H9 (cell line): ENCODE measurements at regions not wholly inside any gene's neighbourhood (a gene's known extent, or its start where the extent isn't known, plus 50 kb on each side); places are given as distances from the start of the nearest gene placed in this dataset.

Experiments
- DNase-seq: peaks from one replicate; pipeline ENCODE4 v3.0.0-alpha.2; 2017
- H2AFZ ChIP-seq: one replicate; pipeline ENCODE4 v1.6.1; 2013; ENCODE audit warnings: mild to moderate bottlenecking, low read length, control low read depth, moderate library complexity
- H2AK5ac ChIP-seq: 2 replicates; pipeline ENCODE4 v1.6.1; 2013; ENCODE audit warnings: low read length, control low read depth, mixed read lengths; ENCODE audit not compliant: insufficient read length
- H2BK120ac ChIP-seq: one replicate; pipeline ENCODE4 v1.6.1; 2013; ENCODE audit warnings: low read depth, mild to moderate bottlenecking, low read length, control low read depth, inconsistent platforms; ENCODE audit not compliant: poor library complexity, severe bottlenecking
- H2BK12ac ChIP-seq: 2 replicates; pipeline ENCODE4 v1.6.1; 2013; ENCODE audit warnings: low read length, control low read depth, mixed read lengths, low read depth; ENCODE audit not compliant: insufficient read length
- H2BK15ac ChIP-seq: 2 replicates; pipeline ENCODE4 v1.6.1; 2013; ENCODE audit warnings: low read depth, low read length, control low read depth
- H2BK20ac ChIP-seq: one replicate; pipeline ENCODE4 v1.6.1; 2013; ENCODE audit warnings: low read depth, mild to moderate bottlenecking, low read length, control low read depth, inconsistent platforms; ENCODE audit not compliant: poor library complexity, severe bottlenecking
- H2BK5ac ChIP-seq: 2 replicates; pipeline ENCODE4 v1.6.1; 2013; ENCODE audit warnings: low read length, control low read depth, mixed read lengths; ENCODE audit not compliant: insufficient read length
- H3K14ac ChIP-seq: 2 replicates; pipeline ENCODE4 v1.6.1; 2013; ENCODE audit warnings: low read length, control low read depth; ENCODE audit not compliant: insufficient read depth
- H3K18ac ChIP-seq: 2 replicates; pipeline ENCODE4 v1.6.1; 2013; ENCODE audit warnings: low read depth, mild to moderate bottlenecking, mixed read lengths, low read length, control low read depth; ENCODE audit not compliant: insufficient read length
- H3K23ac ChIP-seq: 2 replicates; pipeline ENCODE4 v1.6.1; 2013; ENCODE audit warnings: low read length, control low read depth, mixed read lengths, low read depth; ENCODE audit not compliant: insufficient read length
- H3K23me2 ChIP-seq: 2 replicates; pipeline ENCODE4 v1.6.1; 2013; ENCODE audit warnings: low read depth, mild to moderate bottlenecking, mixed read lengths, low read length, control low read depth; ENCODE audit not compliant: insufficient read length, poor library complexity, severe bottlenecking
- H3K27ac ChIP-seq: 2 replicates; pipeline ENCODE4 v1.5.1; 2013; ENCODE audit warnings: low read length, control low read depth, mixed read lengths, low read depth; ENCODE audit not compliant: insufficient read length
- H3K27me3 ChIP-seq: 2 replicates; pipeline ENCODE4 v1.6.1; 2013; ENCODE audit warnings: low read length, control low read depth, inconsistent platforms; ENCODE audit not compliant: insufficient read depth
- H3K4ac ChIP-seq: 2 replicates; pipeline ENCODE4 v1.6.1; 2013; ENCODE audit warnings: low read depth, mild to moderate bottlenecking, control low read depth, inconsistent platforms, low read length, moderate library complexity
- H3K4me1 ChIP-seq: 2 replicates; pipeline ENCODE4 v1.6.1; 2013; ENCODE audit warnings: low read length, control low read depth, inconsistent platforms; ENCODE audit not compliant: insufficient read depth
- H3K4me2 ChIP-seq: 2 replicates; pipeline ENCODE4 v1.6.1; 2013; ENCODE audit warnings: low read length, control low read depth, mixed read lengths; ENCODE audit not compliant: insufficient read length, insufficient read depth
- H3K56ac ChIP-seq: 2 replicates; pipeline ENCODE4 v1.6.1; 2013; ENCODE audit warnings: low read depth, mild to moderate bottlenecking, mixed read lengths, low read length, control low read depth; ENCODE audit not compliant: insufficient read length
- H3K79me1 ChIP-seq: 2 replicates; pipeline ENCODE4 v1.6.1; 2013; ENCODE audit warnings: low read depth, mild to moderate bottlenecking, moderate library complexity, low read length, control low read depth, inconsistent platforms; ENCODE audit not compliant: insufficient read depth, poor library complexity, severe bottlenecking
- H3K79me2 ChIP-seq: 2 replicates; pipeline ENCODE4 v1.6.1; 2013; ENCODE audit warnings: low read length, control low read depth, inconsistent platforms; ENCODE audit not compliant: insufficient read depth
- H3K9ac ChIP-seq: 2 replicates; pipeline ENCODE4 v1.6.1; 2013; ENCODE audit warnings: low read length, control low read depth, mixed read lengths; ENCODE audit not compliant: insufficient read length; ENCODE audit errors: extremely low read depth
- H3K9me3 ChIP-seq: one replicate; pipeline ENCODE4 v1.6.1; 2013; ENCODE audit warnings: low read depth, low read length, inconsistent platforms; ENCODE audit not compliant: control insufficient read depth
- H3T11ph ChIP-seq: one replicate; pipeline ENCODE4 v1.6.1; 2013; ENCODE audit warnings: mild to moderate bottlenecking, low read length, control low read depth, inconsistent platforms
- H4K20me1 ChIP-seq: one replicate; pipeline ENCODE4 v1.6.1; 2013; ENCODE audit not compliant: control insufficient read depth, insufficient read length, insufficient read depth
- H4K5ac ChIP-seq: 2 replicates; pipeline ENCODE4 v1.6.1; 2013; ENCODE audit warnings: low read depth, mild to moderate bottlenecking, mixed read lengths, low read length, control low read depth; ENCODE audit not compliant: insufficient read length
- H4K8ac ChIP-seq: replicated peaks from 2 replicates; pipeline ENCODE4 v1.6.1; 2013; ENCODE audit warnings: low read length, control low read depth, mixed read lengths, low read depth; ENCODE audit not compliant: insufficient read length
- H4K91ac ChIP-seq: 2 replicates; pipeline ENCODE4 v1.6.1; 2013; ENCODE audit warnings: low read depth, mild to moderate bottlenecking, moderate library complexity, mixed read lengths, low read length, control low read depth; ENCODE audit not compliant: insufficient read length
- H3K27ac Mint-ChIP-seq, 3 experiments: 2 replicates in 2 of 3; 3 replicates in 1 of 3; pipeline ENCODE4 v1.8.0; 2020 to 2021; ENCODE audit warnings: mixed read lengths in 3 of 3, mild to moderate bottlenecking in 1 of 3, moderate library complexity in 1 of 3
- H3K27me3 Mint-ChIP-seq: 2 replicates; pipeline ENCODE4 v1.8.0; 2021; ENCODE audit warnings: low read depth, mild to moderate bottlenecking, moderate library complexity, mixed read lengths
- H3K36me3 Mint-ChIP-seq, 3 experiments: 2 replicates in 2 of 3; 3 replicates in 1 of 3; pipeline ENCODE4 v1.8.0; 2020 to 2021; ENCODE audit warnings: low read depth in 3 of 3, mixed read lengths in 3 of 3; ENCODE audit not compliant: insufficient read depth in 1 of 3
- H3K4me1 Mint-ChIP-seq, 2 experiments: 2 replicates each; pipeline ENCODE4 v1.8.0; 2020; ENCODE audit warnings: mixed read lengths in 2 of 2
- H3K4me3 Mint-ChIP-seq, 2 experiments: 2 replicates in 1 of 2; 3 replicates in 1 of 2; pipeline ENCODE4 v1.8.0; 2020 to 2021; ENCODE audit warnings: mild to moderate bottlenecking in 2 of 2, mixed read lengths in 2 of 2, moderate library complexity in 1 of 2
- H3K9me3 Mint-ChIP-seq, 2 experiments: 2 replicates in 1 of 2; 3 replicates in 1 of 2; pipeline ENCODE4 v1.8.0; 2020; ENCODE audit warnings: mild to moderate bottlenecking in 2 of 2, mixed read lengths in 2 of 2, moderate library complexity in 1 of 2
- WGBS: extraction: QIAGEN DNeasy Blood & Tissue Kit; methylation state at CpG from one replicate; pipeline ENCODE4 v1.1.7; 2013; ENCODE audit warnings: missing lambda C conversion rate, low lambda C conversion rate, mixed read lengths; ENCODE audit not compliant: insufficient read length; ENCODE audit errors: extremely low coverage; 5-methylcytosine and 5-hydroxymethylcytosine counted together
- TF ChIP-seq, protein P1 (sequence below): fragments of 200-600 bp; sonication (generic); conservative IDR thresholded peaks from 3 replicates; pipeline ENCODE4 v1.8.0; 2021; ENCODE audit warnings: antibody characterized with exemption, mild to moderate bottlenecking

DNA sequence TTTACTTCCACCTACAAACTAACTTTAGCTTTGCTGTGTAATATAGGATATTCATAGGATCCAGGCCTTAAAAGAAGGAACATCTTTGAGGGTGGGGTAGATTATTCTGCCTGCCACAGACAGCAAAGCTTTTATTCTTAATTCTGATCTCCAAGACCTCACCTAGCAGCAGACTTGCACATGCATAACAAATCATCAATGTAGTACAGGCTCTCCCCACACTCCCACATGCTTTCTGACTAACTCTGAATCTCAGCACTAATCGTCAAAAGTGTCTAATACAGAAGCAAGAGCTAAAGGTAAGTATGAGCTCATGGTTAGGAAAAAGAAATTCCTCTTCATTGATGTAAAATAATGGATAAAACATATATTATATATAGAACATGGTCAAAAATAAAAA lies 1468.5 kb upstream of the B3GALT2 start:
- H3K4me1 Mint-ChIP-seq = no peaks in the 10 kb centered on the region
- no peaks in the 10 kb centered on the region; the same call in 1 of the 2 replicates for H3K27me3 Mint-ChIP-seq

More for the DNA sequence above, 1468.5 kb upstream of the B3GALT2 start:
- Histone ChIP-seq H3K23ac (no peak overlapping the region), H3K4me1 (no peaks in the 10 kb centered on the region), H3K27me3 (no peaks in the 10 kb centered on the region), H3T11ph (no peak overlapping the region), H4K5ac (no peak overlapping the region), H2BK120ac (no peak overlapping the region), H2BK20ac (no peak overlapping the region), H3K4me2 (no peak overlapping the region), H3K9me3 (no peaks in the 10 kb centered on the region), H3K79me1 (no peaks in the 10 kb centered on the region), H2AK5ac (no peak overlapping the region), H3K27ac (no peak overlapping the region), H3K79me2 (no peaks in the 10 kb centered on the region), H2BK5ac (no peak overlapping the region), H3K56ac (no peak overlapping the region), H3K23me2 (no peaks in the 10 kb centered on the region), H3K4ac (no peak overlapping the region), H4K20me1 (no peaks in the 10 kb centered on the region), H3K9ac (no peak overlapping the region), H4K8ac (no peak overlapping the region), H2AFZ (no peak overlapping the region), H3K14ac (no peak overlapping the region), H2BK15ac (no peak overlapping the region), H4K91ac (no peak overlapping the region), H3K18ac (no peak overlapping the region), H2BK12ac (no peak overlapping the region)
- no CpG with 5 or more reads among the region's 1 CpG for WGBS
- Mint-ChIP-seq H3K9me3 (no peaks in the 10 kb centered on the region), H3K36me3 (no peaks in the 10 kb centered on the region), H3K4me3 (no peak overlapping the region), H3K27ac (no peak overlapping the region)
- TF ChIP-seq, protein P1, sequence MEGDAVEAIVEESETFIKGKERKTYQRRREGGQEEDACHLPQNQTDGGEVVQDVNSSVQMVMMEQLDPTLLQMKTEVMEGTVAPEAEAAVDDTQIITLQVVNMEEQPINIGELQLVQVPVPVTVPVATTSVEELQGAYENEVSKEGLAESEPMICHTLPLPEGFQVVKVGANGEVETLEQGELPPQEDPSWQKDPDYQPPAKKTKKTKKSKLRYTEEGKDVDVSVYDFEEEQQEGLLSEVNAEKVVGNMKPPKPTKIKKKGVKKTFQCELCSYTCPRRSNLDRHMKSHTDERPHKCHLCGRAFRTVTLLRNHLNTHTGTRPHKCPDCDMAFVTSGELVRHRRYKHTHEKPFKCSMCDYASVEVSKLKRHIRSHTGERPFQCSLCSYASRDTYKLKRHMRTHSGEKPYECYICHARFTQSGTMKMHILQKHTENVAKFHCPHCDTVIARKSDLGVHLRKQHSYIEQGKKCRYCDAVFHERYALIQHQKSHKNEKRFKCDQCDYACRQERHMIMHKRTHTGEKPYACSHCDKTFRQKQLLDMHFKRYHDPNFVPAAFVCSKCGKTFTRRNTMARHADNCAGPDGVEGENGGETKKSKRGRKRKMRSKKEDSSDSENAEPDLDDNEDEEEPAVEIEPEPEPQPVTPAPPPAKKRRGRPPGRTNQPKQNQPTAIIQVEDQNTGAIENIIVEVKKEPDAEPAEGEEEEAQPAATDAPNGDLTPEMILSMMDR = no peak
- no peak for DNase-seq
